Endometrium (tissue), 2 donors: ENCODE measurements at regions not wholly inside any gene's neighbourhood (a gene's known extent, or its start where the extent isn't known, plus 50 kb on each side); places are given as distances from the start of the nearest gene placed in this dataset.

Source experiments
- FAIRE-seq: peaks from 2 replicates; lab custom pipeline; 2012; peaks lifted over from hg19 to GRCh38; lab: Jason Lieb, UNC
- donor health status: control.
- donor health status: control.

DNA sequence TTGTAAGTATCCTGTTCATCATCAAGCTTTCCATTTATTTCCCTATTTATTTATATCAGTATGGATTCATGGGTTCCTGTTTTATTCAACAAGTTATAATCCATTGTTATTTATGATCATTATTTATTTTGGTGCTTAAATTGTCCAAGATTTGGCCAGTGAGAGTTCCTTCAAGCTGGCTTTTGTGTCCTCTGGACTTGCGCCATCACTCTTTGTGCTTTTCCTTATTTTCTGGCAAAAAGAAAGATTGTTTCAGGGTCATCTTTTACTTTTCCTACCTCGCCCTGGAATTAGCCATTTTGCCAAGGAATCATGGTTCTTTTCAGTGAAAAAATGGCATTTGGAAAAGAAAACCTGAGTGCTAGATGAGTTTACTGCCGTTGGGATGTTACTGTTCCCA, 193.4 kb downstream of the ADAMTS15 start:
- FAIRE-seq, result no peak

DNA sequence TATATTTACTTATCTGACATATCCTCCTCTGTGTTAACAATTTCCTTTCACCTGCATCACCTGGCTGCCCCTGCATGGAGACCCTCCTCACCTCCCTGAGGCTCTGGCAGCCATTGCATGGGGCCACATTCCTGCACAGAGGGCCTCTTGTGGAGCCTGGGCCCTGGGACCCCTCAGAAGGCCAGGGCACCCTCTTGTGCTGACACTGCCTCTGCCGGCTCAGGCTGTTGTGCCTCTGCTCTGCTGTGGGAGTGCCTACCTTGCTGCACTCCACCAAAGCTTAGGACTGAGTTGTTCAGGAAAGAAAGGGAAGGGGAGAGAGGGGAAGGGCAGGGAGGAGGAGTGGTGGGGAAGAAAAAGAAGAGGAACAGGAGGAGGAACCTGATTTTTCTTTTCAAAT, 194.5 kb downstream of the ADAMTS15 start:
- no peak for FAIRE-seq

DNA sequence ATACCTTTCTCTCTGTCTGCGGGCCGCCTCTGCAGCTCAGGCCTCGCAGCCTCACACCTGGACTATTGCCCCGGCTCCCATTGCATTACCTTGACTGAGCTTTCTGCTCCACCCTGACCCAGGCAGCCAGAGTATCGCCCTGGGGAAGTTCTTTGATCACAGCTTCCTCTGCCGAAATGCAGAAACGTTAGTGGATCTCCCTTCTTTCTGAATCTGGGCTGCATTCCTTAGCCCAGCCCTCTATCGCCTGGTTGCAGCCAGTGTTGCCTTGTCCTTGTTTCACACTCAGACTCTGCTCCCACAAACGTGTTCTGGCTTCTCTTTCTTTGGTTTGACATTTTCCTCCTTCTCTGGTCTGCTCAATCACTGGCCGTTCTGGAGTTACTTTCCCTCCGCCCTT, 195.7 kb downstream of the ADAMTS15 start:
- FAIRE-seq, result no peak

DNA sequence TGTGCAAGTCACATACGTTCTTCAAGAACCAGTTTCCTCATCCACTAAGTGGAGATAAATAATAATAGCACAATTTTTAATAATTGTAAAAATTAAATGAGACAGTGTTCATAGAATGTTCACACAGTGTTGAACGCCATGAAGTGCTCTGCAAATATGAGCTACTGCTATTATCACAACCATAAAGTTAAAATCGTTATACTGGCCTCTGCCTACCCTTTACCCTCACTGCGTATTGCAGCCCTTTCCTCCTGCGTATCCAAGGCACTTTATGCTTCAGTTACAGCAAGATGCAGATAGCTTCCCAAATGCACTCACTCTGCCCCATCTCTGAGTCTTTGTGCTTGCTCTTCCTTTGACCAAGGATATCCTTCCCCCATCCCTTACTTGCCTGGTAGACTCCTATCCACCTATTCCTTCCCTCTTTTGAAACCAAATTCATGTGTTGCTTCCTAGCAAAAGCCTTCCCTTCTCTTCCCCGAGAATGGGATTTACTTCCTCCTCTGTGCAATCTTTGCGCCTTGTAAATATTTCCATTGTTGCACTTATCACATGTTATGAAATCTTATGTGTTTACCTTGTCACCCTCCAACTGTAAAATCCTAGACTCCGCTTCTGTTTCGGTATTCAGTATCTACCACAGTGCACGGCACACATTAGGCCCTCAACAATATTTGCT, 196.9 kb downstream of the ADAMTS15 start:
- no peak for FAIRE-seq

DNA sequence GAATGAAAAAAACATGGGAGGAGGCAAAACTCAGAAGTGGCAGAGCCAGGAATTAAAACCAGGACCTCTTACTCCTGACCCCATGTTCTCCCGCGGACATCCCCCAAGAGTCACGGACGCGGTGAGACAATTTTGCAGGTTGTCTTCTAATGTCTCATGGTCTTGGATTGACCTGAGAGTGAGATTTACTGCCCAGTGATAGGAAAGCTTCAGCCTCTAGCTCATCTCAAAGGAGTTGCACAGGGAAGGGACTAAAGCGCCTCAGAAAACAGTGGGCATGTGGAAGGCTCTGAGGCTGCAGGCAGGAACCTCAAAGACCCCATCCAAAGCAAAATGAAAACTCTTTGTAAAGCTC, 197.4 kb downstream of the ADAMTS15 start:
- FAIRE-seq, result no peak

DNA sequence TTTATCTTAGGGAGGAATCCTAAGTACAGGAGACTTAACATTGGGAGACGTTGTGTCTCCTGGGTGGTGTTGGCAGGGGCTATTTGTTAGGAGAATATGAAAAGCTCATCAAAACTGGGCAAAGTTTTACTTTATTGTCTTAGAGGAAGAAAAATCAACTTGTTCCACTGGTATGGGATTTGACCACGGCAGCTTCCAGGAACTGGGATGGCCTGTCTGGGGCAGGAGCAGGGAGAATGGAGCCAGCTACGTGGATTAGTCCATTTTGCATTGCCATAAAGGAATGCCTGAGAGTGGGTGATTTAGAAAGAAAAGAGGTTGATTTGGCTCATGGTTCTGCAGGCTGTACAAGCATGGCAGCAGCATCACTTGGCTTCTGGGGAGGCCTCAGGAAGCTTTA, 198.4 kb downstream of the ADAMTS15 start:
- no peak for FAIRE-seq

DNA sequence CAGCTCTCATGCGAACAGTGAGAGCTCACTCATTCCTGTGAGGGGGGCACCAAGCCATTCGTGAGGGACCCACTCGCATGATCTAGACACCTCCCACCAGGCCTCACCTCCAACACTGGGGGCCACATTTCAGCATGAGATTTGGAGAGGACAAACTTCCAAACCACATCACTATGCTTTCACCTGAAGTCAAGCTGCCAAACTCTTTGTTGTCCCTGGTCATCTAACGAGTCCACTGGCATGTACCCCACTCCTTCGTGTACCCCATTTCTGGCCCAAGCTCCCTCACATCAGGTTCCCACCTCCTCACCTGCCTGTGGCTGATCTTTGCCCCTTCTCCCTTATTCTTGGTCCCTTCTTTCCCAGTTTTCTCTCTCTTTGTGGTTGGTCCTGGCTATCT, 198.9 kb downstream of the ADAMTS15 start:
- FAIRE-seq, result no peak

DNA sequence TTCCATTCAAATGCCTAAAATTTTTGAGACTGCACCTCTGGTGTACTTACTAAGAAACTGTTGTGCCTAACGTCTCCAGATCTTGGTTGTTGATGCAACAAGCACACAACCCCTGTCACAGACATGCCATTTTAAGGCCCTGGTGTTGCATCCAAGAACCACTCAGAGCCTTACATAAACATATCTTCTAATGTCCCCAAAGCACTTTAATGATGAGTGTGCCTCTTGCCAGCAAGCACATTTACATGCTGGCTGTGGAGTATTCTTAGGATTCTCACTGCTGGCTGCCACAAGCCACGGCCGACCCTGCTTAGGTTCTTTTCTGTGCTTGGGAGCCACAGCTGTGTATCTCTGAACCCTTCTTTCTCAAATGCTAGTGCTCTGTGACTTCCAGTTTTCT, 201.4 kb downstream of the ADAMTS15 start:
- no peak for FAIRE-seq

DNA sequence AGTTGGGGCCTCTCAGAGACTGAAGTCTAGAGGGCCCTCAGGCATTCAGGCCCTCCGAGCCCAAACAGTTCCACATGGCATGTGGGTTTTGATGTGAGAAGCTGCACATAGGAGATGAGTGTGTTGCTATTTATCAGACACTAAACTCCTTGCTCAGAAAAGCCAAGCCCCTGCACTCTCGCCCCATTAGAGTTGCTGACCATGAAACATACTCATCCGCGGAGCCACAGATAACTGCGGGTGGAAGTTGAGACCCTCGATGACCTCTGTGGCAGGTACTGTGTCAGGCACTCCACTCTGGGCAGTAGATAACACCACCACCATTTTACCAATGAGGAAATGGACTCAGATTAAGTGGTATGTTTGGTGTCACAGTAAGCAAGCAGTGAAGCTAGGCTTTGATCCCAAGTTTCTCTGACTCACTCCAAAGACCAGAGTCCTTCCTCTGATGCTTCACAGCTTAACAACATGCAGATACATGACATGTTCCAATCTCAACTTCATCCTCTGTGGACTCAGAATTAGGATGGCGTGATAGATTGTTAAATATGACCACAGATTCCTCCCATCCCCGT, 202.1 kb downstream of the ADAMTS15 start:
- FAIRE-seq, result no peak

DNA sequence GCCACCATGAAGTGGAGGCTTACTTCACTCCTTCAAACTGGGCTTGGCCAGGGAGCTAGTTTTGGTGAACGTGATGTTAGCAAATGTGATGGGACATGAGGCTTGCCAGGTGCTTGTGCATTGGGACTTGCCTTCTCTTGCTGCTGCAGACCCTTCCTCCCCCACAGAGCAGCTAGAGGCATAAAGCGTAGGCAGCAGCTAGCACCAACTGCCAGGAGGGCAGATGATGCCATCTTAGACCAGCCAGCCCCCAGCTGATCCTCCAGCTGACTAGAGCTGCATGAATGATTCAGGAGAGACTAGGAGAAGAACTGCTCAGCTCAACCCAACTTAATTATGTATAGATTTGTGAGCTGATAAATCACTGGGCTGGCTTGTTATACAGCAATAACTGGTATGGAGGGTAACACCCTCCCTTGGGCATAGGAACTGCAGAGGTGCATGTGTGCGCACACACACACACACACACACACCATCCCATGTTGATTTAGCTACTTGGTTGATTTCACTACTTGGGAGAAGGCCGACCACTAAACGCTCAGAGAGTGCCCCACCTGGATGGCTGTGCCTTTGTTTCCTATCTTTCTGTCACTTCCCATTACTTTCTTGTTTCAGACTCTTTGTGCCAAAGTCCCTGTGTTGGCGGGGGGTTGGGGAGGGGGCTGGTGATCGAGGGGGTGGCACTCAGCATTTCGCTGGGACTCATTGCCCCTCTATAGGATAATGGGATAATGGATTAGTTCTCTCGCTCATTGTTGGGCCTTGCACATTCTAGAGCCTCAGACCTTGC, 202.8 kb downstream of the ADAMTS15 start:
- no peak for FAIRE-seq

DNA sequence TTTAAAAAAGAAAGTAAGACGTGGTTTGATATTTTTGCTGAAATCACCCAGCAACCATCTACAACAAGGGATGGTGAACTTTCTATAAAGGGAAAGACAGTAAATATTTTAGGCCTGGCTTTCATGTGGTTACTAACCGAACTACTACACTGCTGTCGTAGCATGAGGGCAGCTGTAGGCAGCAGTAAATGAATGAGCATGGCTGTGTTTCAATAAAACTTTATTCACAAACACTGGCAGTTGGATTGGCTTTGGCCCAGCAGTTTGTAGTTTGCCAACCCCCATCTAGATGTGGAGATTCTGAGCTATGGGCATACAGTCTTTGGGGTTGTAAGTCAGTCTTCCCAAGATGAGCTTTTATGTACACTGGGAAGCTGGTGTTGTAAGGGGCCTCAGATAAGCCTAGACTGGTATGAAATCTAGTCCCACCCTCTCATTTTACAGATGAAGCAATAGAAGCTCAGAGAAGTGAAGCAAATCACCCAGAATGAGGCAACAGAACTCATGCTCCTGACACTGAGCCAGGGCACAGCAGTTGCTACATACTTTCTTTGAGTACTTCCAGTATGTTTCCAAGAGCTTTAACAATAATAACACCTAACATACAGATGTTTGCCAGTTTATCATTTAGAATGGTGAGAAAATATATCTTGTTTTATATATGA, 204.4 kb downstream of the ADAMTS15 start:
- no peak for FAIRE-seq

DNA sequence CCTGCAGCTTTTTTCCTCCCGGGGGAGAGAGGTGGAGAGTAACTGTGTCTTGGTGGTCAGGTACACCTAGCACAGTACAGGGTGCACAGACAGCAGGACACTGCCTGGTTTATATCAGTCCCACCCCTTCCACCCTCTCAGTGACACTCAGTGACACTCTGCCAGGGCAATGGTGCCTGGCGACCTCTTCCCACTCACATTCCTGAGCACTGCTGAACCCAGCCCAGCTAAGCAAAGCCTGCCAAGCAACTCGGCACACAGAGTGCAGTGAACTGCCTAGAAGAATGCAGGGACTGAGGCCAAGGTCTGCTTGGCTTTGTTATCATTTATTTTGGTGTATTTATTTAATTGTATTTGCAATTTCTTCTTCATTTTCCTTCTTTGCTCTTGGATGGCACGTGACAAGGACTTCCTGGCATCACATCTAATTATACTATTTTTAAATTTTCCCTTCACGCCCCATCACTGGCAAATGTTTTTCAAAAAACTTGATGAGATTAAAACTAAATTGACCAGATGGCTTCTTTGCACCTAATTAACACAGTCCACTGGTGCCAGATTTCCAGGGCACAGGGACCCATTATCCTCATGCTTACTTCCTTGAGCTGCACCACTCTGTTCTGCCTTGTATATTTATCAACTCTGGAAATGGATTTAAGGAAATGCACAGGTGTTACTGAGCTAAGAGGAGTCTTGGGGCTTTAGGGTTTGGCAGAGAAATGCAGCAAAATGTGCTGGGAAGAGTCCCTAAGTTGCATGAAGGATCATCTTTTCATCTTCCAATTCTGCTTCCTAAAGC, 205.6 kb downstream of the ADAMTS15 start:
- no peak for FAIRE-seq

DNA sequence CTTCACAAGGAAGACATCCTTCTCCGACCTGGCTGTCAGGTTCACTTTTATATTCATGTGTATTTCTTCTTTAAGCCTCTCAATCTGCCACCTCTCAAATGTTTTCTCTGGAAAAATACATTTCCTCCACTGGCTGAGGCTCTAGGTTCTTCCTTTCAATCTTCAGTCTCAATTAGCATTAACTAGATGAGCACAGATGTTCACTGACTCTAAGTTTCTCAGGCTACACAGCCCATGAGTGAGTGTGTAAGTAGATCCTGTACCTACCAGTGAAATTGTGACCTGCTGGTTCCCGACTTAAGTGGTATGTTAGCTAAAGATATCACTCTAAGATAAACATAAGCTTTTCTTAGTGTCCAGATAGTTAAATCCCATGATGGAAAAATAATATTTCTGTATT, 206.9 kb downstream of the ADAMTS15 start:
- FAIRE-seq, result no peak

DNA sequence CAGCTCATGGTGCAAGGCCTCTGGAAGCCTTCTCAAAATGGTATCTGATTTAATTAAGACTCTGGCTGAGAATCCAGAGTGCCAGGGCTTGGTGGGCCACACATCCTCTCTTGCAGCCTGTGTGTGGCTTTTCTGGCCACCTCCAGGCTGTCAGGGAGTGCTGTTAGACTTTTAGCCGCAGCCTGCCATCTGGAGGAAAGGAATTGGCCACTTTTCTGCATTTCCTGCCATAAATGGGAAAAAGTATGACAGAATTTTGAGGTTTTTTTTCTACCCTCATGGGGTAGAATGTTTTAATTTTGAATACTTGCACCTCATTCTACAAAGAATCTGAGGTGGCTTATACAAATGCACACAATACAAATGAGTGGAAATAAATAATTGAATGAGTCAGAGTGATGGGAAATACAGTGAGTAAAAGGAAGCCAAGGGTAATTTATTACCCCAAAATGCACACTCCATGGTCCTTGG, 218.4 kb downstream of the ADAMTS15 start:
- FAIRE-seq, result no peak

DNA sequence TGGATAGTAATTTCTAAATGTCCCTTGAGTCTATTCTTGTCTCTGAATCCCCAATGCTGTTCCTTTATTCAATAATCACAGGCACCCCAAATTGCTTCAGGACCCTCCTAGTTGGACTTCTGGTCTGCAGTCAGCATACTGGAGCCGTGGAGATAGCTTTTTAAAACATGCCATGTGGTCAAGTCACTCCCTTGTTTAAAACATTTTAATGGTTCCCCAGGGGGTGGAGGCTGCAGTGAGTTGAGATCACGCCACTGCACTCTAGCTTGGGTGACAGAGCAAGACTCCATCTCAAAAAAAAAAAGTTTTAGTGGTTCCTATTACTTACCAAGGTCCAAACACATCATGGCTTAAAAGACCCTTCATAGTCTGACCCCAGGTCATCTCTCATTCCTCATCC, 220.3 kb downstream of the ADAMTS15 start:
- FAIRE-seq, result no peak

DNA sequence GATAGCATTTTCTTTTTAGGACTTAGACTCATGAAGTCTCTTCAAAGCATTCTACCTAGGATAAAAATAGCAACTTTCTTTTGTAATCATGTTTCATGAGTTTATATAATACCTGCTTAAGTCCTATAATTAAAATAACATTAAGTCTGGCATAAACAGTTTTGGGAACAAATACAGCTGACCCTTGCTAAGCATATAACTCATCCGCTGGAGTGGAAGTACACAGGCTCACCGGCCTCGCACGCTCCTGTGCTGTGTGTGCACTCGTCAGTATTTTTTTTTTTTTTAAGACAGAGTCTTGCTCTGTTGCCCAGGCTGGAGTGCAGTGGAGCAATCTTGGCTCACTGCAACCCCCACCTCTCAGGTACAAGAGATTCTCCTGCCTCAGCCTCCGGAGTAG, 221.8 kb downstream of the ADAMTS15 start:
- FAIRE-seq, result no peak

DNA sequence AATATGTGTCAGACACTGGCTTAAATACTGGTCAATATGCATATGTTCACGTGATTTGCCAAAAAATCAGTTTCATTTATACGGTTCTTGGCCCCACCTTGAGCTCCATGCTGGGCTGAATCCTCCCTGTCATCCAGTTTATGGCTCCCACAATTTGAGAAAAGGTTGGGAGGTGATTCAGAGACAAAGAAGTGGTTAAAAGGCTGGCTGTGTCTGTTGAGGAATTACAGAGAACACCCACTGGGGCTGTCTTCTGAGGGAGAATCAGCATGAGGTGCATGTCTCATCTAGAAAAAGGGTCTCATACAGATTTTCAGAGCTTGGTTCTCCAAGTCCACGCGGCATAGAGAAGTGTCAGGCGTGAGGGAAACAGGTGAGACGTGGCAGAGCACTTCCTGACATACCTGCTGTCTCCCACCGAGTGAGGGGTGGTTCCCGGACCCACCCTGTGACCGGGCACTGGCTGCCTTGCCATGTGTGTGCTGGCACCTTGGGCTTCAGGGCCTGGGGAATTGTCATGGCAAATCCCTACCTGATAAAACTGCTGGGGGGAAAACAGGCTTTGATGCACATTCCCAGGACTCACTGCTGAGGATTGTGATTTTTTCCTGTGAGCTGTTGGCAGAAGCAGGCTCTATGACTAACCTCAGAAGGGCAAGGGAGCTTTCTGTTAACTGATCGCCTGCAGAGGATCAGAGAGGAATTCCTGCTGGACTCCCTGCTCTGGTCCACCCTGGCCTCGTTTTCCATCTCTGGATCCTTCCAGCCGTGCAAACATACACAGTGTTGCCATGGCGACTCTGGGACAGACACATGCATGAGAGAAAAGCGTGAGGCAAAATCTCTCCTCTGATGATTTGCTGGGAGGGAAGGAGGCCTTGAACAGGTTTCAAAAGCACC, 223.6 kb downstream of the ADAMTS15 start:
- no peak for FAIRE-seq

DNA sequence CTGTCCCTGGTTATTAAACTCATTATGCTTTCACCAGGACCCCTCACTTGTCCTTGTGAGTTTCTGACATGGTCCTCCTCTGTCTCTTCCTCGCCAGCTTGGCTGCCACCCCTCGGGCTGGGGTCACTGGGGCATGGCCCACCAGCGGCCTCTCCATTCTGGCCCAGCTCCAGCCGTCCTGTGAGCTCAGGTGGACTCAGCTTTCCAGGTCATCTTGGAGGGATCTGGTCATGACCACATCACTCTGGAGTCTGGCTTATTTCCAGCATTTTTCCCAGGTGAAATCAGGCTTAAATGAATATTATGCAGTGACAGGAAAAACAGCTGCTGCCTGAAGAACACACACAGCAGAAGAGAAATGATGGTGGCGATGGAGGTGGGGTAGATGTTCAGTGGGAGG, 224.5 kb downstream of the ADAMTS15 start:
- FAIRE-seq, result no peak

DNA sequence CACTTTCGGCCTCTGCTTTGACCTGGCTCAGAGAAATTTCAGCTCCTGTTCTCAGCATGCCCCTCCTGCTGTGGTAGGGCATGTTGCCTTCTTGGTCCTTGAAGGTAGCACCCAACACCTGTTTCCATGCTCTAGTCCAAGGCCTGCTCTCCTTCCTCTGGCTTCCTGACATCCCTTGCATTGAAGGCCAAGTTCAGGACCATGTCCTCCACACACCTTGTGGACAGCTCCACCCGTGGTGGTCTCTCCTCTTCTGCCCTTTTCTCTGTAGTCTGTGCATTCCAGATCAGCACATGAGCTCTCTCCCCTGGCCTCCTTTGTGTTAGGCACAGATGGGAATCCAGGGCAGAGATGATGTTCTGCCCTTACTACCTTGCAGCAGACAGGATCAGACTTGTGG, 225.3 kb downstream of the ADAMTS15 start:
- no peak for FAIRE-seq

DNA sequence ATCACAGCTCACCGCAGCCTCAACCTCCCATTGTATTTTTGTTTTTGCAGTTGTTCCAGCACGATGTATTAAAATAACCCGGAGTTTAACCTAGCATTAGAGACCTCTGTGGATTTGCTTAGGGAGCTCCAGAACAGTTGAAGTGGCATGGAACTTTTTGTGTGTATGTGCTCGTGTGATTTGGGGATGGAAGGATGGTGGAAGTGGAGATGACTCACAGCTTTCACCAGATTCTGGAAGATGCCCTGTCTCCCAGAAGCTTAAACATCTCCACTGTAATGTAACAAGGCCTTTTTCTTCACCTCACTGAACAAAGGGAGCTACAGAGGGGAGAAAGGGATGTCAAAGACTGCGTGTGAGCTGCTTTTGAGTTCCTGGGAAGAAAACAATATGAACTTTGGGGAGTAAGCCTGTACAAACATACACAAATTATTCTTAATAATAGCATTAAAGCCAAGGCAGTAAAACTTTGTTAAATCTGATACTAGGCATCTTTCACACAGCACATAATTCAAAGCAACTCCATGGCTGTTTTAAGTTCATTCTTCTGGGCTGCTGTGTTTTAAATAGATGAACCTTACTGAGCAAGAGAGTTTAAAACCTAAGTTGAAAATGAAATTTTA, 226.4 kb downstream of the ADAMTS15 start:
- peak; percentile 86 for FAIRE-seq

DNA sequence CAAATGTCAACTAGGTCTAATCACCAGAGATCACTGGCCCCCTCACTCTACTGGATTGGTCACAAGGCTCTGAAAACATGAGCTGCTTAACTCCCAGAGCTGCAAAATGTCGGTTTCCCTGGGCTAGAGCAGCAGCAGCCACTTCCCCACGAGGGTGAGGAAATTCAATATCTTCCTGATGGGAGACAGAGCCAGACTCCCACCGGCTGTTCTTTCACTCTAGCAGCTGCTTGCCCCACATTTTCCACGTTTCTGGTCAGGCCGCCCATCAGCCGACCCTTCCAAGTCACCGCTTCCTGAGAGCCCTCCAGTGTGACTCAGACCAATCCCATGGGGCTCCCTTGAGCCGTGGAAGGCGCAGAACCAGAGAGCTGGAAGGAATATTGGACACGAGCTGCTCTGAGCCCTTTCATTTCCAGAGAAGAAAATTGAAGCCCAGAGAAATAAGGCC, 227.0 kb downstream of the ADAMTS15 start:
- no peak for FAIRE-seq
